ENCODE measurements at regions not wholly inside any gene's neighbourhood (a gene's known extent, or its start where the extent isn't known, plus 50 kb on each side); places are given as distances from the start of the nearest gene placed in this dataset.

- TF ChIP-seq POLR2A (IDR thresholded peaks at IDR 0.05) (no peak), CTCF (IDR thresholded peaks at IDR 0.05 in 4 of 5, conservative IDR thresholded peaks at IDR 0.05 in 1 of 5) (no peak)
These were observed 191.8 kb downstream of the URI1 start for GRCh38 chr19:30133803-30134202.

All from gastrocnemius medialis (tissue), 4 donors.